Nephron progenitor cell (in vitro differentiated cells): ENCODE measurements at regions not wholly inside any gene's neighbourhood (a gene's known extent, or its start where the extent isn't known, plus 50 kb on each side); places are given as distances from the start of the nearest gene placed in this dataset.

Experiments used
- DNase-seq: peaks from one replicate; pipeline ENCODE4 v3.0.0; 2021
- H3K27ac Mint-ChIP-seq: 2 replicates; pipeline ENCODE4 v1.8.0; 2021; ENCODE audit warnings: mild to moderate bottlenecking, moderate library complexity, mixed read lengths
- H3K27me3 Mint-ChIP-seq: 2 replicates; pipeline ENCODE4 v1.8.0; 2021; ENCODE audit warnings: mild to moderate bottlenecking, low read depth, mixed read lengths; ENCODE audit not compliant: poor library complexity
- H3K36me3 Mint-ChIP-seq: 2 replicates; pipeline ENCODE4 v1.8.0; 2021; ENCODE audit warnings: low read depth, mixed read lengths
- H3K4me1 Mint-ChIP-seq: 2 replicates; pipeline ENCODE4 v1.8.0; 2021; ENCODE audit warnings: mixed read lengths
- H3K4me3 Mint-ChIP-seq: 2 replicates; pipeline ENCODE4 v1.8.0; 2021; ENCODE audit warnings: mild to moderate bottlenecking, moderate library complexity, mixed read lengths
- H3K9me3 Mint-ChIP-seq: 2 replicates; pipeline ENCODE4 v1.8.0; 2021; ENCODE audit warnings: mild to moderate bottlenecking, moderate library complexity, mixed read lengths
- TF ChIP-seq, protein P1 (sequence below): fragments of 200-600 bp; sonication (generic); IDR thresholded peaks from 2 replicates; pipeline ENCODE4 v1.5.0; 2021; ENCODE audit warnings: antibody characterized with exemption

- H3K9me3 Mint-ChIP-seq: peaks cover 36% of the 10 kb centered on the region
- H3K27me3 Mint-ChIP-seq: peaks cover 3% of the 10 kb centered on the region
- H3K4me3 Mint-ChIP-seq: no peak overlapping the region
- no peak overlapping the region for H3K27ac Mint-ChIP-seq
- no peaks in the 10 kb centered on the region for H3K36me3 Mint-ChIP-seq
- peaks cover 25% of the 10 kb centered on the region for H3K4me1 Mint-ChIP-seq
- TF ChIP-seq, protein P1, sequence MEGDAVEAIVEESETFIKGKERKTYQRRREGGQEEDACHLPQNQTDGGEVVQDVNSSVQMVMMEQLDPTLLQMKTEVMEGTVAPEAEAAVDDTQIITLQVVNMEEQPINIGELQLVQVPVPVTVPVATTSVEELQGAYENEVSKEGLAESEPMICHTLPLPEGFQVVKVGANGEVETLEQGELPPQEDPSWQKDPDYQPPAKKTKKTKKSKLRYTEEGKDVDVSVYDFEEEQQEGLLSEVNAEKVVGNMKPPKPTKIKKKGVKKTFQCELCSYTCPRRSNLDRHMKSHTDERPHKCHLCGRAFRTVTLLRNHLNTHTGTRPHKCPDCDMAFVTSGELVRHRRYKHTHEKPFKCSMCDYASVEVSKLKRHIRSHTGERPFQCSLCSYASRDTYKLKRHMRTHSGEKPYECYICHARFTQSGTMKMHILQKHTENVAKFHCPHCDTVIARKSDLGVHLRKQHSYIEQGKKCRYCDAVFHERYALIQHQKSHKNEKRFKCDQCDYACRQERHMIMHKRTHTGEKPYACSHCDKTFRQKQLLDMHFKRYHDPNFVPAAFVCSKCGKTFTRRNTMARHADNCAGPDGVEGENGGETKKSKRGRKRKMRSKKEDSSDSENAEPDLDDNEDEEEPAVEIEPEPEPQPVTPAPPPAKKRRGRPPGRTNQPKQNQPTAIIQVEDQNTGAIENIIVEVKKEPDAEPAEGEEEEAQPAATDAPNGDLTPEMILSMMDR: no peak
- DNase-seq: no peak
Observed at GRCh38 chrX:137101273-137101990, 67.6 kb upstream of the GPR101 start.
